Testis (tissue), 2 donors: ENCODE measurements at regions not wholly inside any gene's neighbourhood (a gene's known extent, or its start where the extent isn't known, plus 50 kb on each side); places are given as distances from the start of the nearest gene placed in this dataset.
"Not testable (repeated sequence)": the region's sequence is repeated elsewhere in the genome, so short reads cannot be mapped to it uniquely, and the experiment has no call there.

ENCODE experiments used
- POLR2A ChIP-seq: fragments of 450-650 bp; IDR thresholded peaks from one replicate; pipeline ENCODE4 v1.6.1; 2017; ENCODE audit warnings: antibody characterized with exemption, mild to moderate bottlenecking, moderate library complexity
- TF ChIP-seq, protein P1 (sequence below), 3 experiments: fragments of 450-650 bp in 2 of 3; fragments of 200-600 bp in 1 of 3; sonication (generic) in 1 of 3; IDR thresholded peaks; one replicate each; pipeline ENCODE4 v1.5.1; 2016 to 2019; ENCODE audit warnings: antibody characterized with exemption in 3 of 3, mild to moderate bottlenecking in 2 of 3, moderate library complexity in 1 of 3

DNA sequence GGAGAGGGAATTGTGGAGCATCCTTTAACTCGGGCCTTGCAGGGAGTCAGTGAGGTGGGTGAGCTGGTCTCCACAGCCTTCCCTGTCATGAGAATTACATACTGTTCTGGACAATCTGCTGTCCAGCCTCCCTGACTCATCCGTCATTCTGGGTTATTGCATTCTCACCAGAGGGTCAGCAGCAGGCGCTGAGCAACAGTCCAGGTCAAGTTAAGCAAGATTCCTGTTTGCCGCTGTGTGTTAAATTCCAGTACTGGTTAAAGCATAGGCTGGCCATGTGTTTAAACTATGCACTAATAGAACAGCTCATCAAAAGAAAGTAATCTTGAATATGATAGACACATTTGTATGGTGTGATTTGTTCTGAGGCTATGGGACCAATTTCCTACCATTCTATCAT lies 167.1 kb upstream of the LRRC61 start:
- TF ChIP-seq, protein P1, sequence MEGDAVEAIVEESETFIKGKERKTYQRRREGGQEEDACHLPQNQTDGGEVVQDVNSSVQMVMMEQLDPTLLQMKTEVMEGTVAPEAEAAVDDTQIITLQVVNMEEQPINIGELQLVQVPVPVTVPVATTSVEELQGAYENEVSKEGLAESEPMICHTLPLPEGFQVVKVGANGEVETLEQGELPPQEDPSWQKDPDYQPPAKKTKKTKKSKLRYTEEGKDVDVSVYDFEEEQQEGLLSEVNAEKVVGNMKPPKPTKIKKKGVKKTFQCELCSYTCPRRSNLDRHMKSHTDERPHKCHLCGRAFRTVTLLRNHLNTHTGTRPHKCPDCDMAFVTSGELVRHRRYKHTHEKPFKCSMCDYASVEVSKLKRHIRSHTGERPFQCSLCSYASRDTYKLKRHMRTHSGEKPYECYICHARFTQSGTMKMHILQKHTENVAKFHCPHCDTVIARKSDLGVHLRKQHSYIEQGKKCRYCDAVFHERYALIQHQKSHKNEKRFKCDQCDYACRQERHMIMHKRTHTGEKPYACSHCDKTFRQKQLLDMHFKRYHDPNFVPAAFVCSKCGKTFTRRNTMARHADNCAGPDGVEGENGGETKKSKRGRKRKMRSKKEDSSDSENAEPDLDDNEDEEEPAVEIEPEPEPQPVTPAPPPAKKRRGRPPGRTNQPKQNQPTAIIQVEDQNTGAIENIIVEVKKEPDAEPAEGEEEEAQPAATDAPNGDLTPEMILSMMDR (IDR thresholded peaks at IDR 0.05), result not testable (repeated sequence)
- not testable (repeated sequence) for TF ChIP-seq POLR2A
